D721Med (cell line): ENCODE measurements at regions not wholly inside any gene's neighbourhood (a gene's known extent, or its start where the extent isn't known, plus 50 kb on each side); places are given as distances from the start of the nearest gene placed in this dataset.

Source experiments
- DNase-seq: peaks from one replicate; pipeline ENCODE4 v3.0.0; 2011; ENCODE audit warnings: low spot score; ENCODE audit not compliant: insufficient read length
- FAIRE-seq: peaks from 2 replicates; lab custom pipeline; 2011; peaks lifted over from hg19 to GRCh38; lab: Jason Lieb, UNC
- TF ChIP-seq, protein P1 (sequence below): IDR thresholded peaks from 2 replicates; pipeline ENCODE4 v1.5.1; 2012; ENCODE audit warnings: mild to moderate bottlenecking, control low read depth; ENCODE audit not compliant: insufficient read depth; ENCODE audit errors: missing control alignments

DNA sequence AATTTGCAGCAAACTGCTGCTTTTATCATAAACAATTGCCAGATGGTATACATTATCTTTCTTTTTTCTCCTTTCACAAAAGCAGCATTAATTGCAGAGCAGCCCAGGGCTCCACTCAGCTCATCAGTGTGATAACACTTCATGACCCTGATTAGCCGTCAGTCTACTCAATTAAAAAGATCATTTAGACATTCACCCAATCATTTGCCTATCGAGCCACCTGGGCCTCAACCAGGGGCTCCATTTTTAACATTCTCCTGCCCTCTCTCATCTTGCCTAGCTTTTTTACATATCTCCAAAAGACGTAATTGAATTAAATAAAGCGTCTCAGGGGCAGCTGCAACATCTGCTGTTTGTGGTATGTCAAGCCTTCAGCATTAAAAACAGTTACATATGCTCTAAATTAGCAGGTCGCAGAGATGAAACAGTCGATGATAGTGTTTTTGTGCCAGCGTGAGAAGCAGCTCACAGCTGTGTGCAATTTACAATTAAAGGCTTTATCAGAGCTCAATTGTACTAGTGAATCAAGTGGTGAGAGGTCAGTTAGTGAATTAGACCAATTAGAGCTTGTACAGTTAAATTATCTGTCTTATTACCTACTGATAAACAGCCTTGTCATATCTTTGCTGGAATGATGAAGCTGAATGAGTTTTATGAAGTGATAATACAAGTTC is 522.5 kb downstream of the ETV1 start:
- FAIRE-seq = peak; percentile 74
- no peak for DNase-seq
- TF ChIP-seq, protein P1, sequence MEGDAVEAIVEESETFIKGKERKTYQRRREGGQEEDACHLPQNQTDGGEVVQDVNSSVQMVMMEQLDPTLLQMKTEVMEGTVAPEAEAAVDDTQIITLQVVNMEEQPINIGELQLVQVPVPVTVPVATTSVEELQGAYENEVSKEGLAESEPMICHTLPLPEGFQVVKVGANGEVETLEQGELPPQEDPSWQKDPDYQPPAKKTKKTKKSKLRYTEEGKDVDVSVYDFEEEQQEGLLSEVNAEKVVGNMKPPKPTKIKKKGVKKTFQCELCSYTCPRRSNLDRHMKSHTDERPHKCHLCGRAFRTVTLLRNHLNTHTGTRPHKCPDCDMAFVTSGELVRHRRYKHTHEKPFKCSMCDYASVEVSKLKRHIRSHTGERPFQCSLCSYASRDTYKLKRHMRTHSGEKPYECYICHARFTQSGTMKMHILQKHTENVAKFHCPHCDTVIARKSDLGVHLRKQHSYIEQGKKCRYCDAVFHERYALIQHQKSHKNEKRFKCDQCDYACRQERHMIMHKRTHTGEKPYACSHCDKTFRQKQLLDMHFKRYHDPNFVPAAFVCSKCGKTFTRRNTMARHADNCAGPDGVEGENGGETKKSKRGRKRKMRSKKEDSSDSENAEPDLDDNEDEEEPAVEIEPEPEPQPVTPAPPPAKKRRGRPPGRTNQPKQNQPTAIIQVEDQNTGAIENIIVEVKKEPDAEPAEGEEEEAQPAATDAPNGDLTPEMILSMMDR = no peak

DNA sequence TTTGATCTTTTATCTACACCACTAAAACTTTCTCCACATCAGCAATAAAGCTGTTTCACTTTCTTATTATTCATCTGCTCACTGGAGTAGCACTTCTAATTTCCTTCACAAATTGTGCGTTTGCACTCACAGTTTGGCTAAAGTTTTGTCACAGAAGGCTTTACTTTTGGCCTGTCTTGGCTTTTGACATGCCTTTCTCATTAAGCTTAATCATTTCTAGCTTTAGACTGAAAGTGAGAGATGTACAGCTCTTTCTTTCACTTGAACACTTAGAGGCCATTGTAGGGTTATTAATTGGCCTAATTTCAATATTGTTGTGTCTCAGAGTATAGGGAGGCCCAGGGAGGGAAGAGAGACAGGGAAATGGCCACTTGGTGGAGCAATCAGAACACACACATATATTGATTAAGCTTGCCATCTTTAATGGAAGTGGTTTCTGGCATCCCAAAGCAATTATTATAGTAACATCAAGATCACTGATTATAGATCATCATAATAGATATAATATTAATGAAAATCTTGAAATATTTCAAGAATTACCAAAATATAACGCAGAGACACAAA is 512.5 kb downstream of the ETV1 start:
- DNase-seq (no peak), FAIRE-seq (no peak)
- TF ChIP-seq, protein P1 = no peak

DNA sequence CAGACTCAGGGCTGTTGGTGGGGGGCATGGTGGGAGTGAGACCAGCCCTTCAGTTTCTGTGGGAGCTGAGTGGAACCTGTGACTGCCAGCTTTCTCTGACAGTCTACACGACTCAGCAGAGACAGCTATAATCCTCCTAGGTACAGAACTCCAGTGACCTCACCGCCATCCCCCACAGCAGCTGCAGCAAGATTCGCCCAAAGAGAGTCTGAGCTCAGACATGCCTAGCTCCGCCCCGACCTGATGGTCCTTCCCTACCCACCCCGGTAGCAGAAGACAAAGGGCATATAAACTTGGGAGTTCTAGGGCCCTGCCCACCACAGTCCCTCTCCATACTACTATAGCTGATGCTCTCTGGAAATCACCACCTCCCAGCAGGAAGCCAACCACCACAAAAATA is 500.1 kb downstream of the ETV1 start:
- TF ChIP-seq, protein P1 = no peak
- FAIRE-seq (no peak), DNase-seq (no peak)

DNA sequence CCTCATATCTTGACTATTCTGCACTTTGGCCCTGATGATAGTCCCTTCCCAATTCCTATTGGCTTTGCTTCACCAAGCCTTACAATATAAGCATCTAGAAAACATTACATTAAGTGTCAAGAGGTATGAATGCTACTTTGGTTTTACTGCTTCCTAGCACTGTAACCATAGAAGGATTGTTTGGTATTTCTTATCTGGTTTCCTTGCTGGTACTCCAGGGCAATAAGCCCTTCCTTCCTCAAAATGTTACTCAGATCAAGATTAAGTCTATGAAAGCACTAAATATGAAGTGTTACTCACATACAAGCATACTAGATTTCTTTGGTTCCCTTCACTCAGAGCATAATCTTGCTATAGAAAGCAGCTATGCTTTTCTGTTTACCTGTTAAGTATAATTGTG is 492.5 kb downstream of the ETV1 start:
- DNase-seq = no peak
- FAIRE-seq = no peak
- TF ChIP-seq, protein P1 = no peak

DNA sequence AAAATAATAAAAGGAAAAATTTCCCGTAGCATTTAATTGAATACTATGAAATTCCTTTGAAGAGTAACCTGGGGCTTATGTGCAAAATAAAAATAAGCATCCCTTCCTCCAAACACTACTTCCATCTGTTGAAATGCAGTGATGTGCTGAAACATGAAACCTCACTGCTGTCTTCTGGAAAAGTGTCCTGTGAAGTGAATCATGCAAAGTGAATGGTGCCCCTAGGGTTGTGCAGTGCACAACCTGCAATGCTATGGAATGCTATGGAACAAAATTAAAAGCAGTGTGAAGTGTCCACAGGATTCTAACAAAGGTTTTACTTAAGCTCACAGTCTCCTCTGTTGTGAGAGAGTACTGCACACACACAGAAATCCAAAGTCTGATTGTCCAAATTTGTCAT is 480.9 kb downstream of the ETV1 start:
- no peak for DNase-seq
- TF ChIP-seq, protein P1 = no peak
- FAIRE-seq = no peak

DNA sequence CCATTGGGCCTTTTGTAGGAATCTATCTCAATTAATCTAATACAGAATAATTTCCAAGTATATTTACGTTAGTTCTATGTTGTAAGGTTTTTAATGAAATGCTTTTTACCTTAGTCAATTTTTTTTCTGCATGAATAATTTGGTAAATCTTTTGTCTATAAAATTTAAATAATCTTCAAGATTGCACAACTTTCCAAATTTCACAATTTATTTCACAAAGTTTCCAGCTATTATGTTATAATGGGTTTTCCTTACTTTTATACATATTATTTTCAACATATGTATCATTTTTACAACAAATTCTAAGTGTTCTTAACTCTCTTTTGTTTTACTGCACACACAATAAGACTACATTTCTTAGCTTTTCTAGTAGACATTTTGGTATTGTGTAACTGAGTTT is 470.7 kb downstream of the ETV1 start:
- FAIRE-seq (no peak), DNase-seq (no peak)
- TF ChIP-seq, protein P1 = no peak

DNA sequence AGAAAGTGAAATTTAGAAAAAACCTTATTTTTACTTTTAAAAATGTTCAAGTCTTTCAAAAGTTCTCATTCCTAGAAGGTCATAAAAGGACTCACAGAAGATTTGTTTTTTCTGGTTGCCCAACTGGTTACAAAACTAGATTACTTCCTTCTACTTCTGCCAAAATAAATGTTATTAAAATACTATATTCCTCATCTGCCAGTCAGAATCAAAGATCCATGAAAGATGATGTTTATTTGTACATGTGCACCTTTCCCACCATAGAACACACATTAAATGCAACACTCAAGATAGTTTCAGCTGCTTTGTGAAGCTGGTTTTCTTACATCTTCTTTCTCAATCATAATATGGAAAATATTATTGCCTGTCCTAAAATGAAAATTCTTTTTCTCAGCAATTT is 465.4 kb downstream of the ETV1 start:
- DNase-seq = no peak
- no peak for FAIRE-seq
- TF ChIP-seq, protein P1 = no peak
